ENCODE measurements at regions not wholly inside any gene's neighbourhood (a gene's known extent, or its start where the extent isn't known, plus 50 kb on each side); places are given as distances from the start of the nearest gene placed in this dataset.
"Not testable (repeated sequence)": the region's sequence is repeated elsewhere in the genome, so short reads cannot be mapped to it uniquely, and the experiment has no call there.

DNA sequence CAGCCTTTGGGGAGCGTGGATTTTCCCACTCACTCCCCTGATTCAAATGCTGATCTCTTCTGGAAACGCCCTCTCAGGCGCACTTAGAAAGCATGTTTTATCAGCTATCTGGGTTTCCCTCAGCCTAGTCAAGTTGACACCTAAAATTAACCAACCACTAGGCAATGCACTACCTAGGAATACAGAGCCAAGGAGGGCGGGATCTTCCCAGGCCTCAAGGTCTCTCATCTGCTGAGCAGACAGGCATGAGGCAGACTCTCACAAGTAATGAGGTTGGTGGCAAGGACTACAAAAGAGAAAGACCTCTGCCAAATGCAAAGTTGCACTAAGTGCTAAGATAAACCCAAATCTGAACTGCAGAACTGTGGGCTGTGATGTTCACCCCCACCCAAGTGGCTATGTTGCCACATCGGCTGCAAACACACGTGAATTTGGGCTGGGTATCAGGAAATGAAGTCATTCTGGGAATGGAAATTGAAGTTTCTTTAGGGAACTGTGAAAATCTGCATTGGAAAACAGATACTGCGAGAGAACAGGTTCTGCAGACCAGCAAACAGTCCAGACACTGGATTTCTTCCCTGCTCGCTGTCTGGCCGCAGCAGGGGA, 186.6 kb downstream of the LMLN start:
- H3K27ac ChIP-seq; H3K4me1 ChIP-seq; H3K4me3 ChIP-seq; H3K9me3 ChIP-seq; H3K4me2 ChIP-seq; CTCF ChIA-PET; DNase-seq (ENCODE audit: low read depth in 1 of 2, low spot score in 1 of 2); ATAC-seq; POLR2A ChIA-PET; FAIRE-seq: not testable (repeated sequence)
- whole genome bisulfite sequencing (ENCODE audit: missing lambda C conversion rate): 71% methylated on average over 8 of the region's 9 CpGs

DNA sequence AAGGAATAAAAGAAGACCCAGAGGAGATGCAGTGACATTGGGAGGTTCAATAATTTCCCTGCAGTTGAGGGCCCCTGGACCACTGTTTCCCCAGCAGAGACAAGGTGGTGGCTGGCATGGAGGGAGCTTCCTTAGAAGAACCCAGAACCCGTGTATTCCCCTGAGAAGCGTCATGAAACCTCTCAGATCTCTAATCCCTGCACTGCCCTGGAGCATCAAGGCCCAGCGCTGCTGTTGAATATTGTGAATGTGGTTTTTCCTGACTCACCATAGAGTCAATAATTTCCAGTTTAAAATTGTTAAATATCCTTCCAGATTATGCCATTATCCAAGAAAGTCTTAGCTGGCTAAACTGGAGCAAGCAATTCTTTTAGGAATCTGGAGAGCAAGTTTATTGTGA, 187.2 kb downstream of the LMLN start:
- H3K9me3 ChIP-seq; ATAC-seq; FAIRE-seq; H3K4me2 ChIP-seq; H3K4me1 ChIP-seq; H3K4me3 ChIP-seq; H3K27ac ChIP-seq; CTCF ChIA-PET; POLR2A ChIA-PET; DNase-seq (ENCODE audit: low read depth in 1 of 2, low spot score in 1 of 2): not testable (repeated sequence)
- 78% methylated on average over 1 of the region's 3 CpGs for WGBS (ENCODE audit: missing lambda C conversion rate)

DNA sequence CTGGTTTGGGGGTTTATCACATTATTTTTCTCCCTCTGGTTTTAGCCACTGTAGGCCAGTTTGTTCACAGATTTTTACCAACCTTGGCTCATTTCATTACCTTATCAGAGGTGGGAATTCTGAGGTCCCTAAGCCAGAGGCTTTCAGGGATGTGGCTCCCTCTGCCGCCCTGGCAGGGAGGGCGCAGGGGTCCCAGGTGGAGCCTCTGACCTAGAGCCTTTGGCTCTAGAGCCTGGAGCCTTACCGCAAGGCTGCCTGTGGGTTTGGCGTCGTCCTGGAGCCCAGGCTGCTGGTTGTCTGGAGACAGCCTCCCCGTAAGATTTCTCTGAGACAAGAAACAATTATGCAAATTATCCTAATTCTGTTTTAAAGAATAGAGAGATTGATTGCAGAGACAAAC, 188.0 kb downstream of the LMLN start:
- ATAC-seq: peak in 1 of 2 experiments; percentile 63; a peak in 3 of 6 replicates
- H3K4me3 ChIP-seq; H3K4me2 ChIP-seq; DNase-seq (ENCODE audit: low read depth in 1 of 2, low spot score in 1 of 2); H3K9me3 ChIP-seq; CTCF ChIA-PET; H3K4me1 ChIP-seq; POLR2A ChIA-PET; FAIRE-seq; H3K27ac ChIP-seq: not testable (repeated sequence)
- WGBS (ENCODE audit: missing lambda C conversion rate): 48% methylated on average over 4 of the region's 6 CpGs

- DNase-seq (ENCODE audit: low read depth in 1 of 2, low spot score in 1 of 2); H3K4me2 ChIP-seq; H3K27ac ChIP-seq; POLR2A ChIA-PET; H3K9me3 ChIP-seq; H3K4me3 ChIP-seq; FAIRE-seq; H3K4me1 ChIP-seq; ATAC-seq; CTCF ChIA-PET: not testable (repeated sequence)
- 65% methylated on average over 5 of the region's 5 CpGs for WGBS (ENCODE audit: missing lambda C conversion rate)
These were observed 189.9 kb downstream of the LMLN start for GRCh38 chr3:198149904-198150303.

DNA sequence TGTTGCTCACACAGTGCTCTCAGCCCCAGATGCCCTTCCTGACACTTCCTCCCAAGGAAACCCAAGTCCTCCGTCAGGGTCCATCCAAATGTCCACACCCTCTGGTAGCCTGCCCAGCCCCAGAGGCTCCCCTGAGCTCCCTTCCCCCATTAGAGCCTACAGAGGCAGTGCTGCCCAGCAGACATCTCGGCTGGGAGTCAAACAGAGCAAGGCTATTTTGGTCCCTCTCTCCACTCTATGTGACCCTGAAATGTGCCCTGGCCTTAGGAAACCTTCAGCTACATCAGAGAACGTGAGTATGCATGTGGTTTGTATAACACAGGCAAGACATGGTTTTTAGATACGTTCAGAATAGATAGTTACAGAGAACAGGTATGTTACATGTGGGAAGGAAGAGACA, 191.8 kb downstream of the LMLN start:
- FAIRE-seq, POLR2A ChIA-PET: not testable (repeated sequence)

DNA sequence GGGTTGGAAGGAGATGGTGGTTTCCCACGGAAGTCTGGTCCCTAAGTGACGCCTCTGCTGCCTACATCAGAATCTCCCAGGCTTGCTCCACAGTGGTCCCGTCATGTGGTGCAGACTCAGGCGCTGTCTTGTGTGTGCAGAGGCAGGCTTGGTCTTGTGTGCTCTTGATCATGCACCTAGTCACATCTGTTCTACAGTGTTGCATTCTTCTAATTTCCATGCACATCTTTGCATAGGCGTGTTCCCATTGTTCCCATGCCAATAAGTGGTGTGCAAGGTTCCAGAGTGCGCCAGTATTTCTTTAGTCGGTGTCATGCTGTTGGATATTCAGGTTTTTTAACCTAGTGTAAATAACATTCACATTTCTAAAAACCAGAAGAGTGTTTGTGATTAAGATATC, 195.8 kb downstream of the LMLN start:
- ATAC-seq; CTCF ChIA-PET; H3K27ac ChIP-seq; POLR2A ChIA-PET; H3K9me3 ChIP-seq; H3K4me1 ChIP-seq; FAIRE-seq; DNase-seq (ENCODE audit: low read depth in 1 of 2, low spot score in 1 of 2); H3K4me3 ChIP-seq; H3K4me2 ChIP-seq: not testable (repeated sequence)
- no CpG with 5 or more reads among the region's 7 CpGs for WGBS (ENCODE audit: missing lambda C conversion rate)

More for the DNA sequence above, 191.8 kb downstream of the LMLN start:
- H3K27ac ChIP-seq; H3K4me1 ChIP-seq; DNase-seq (ENCODE audit: low read depth in 1 of 2, low spot score in 1 of 2); CTCF ChIA-PET; H3K4me2 ChIP-seq; ATAC-seq; H3K4me3 ChIP-seq; H3K9me3 ChIP-seq: not testable (repeated sequence)
- WGBS (ENCODE audit: missing lambda C conversion rate): 18% methylated on average over 2 of the region's 4 CpGs

DNA sequence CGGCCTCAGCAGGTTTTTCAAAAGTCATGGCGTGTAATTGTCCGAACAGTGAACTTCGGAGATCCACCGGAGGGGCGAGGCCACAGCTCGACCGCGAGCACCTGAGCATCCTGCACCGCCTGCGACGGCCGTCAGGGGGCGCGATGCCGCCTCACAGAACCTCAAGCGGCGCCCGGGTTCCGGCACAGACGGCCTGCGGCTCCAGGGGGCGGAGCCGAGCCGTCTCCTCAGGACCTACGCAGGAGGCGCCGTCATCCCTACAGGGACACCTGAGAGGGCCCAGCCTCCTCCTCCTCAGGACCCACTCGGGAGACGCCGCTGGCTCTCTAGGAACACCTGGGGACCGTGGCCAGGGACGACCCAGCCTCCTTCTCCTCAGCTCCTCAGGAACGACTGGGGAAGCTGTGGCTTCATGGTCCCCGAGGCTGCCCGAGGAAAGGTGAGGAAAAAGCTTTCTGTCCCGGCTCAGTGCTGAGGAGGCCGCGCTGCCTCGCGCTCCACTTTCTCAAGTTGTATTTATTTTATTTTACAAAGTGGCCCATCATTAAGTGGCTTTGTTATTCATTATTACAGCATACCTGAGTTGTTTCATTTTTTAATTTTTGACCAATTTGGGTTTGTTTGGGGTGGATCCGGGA, 197.3 kb downstream of the LMLN start:
- H3K4me3 ChIP-seq; H3K27ac ChIP-seq; POLR2A ChIA-PET; DNase-seq (ENCODE audit: low read depth in 1 of 2, low spot score in 1 of 2); H3K4me1 ChIP-seq; H3K9me3 ChIP-seq; FAIRE-seq; H3K4me2 ChIP-seq; CTCF ChIA-PET: not testable (repeated sequence)
- ATAC-seq: peak; percentile 90 to 97
- WGBS (ENCODE audit: missing lambda C conversion rate): no CpG with 5 or more reads among the region's 42 CpGs

GRCh38 chr3:198158007-198158406, 198.0 kb downstream of the LMLN start:
- H3K4me2 ChIP-seq; ATAC-seq; H3K9me3 ChIP-seq; CTCF ChIA-PET; POLR2A ChIA-PET; FAIRE-seq; H3K4me1 ChIP-seq; DNase-seq (ENCODE audit: low read depth in 1 of 2, low spot score in 1 of 2); H3K4me3 ChIP-seq; H3K27ac ChIP-seq: not testable (repeated sequence)
- WGBS (ENCODE audit: missing lambda C conversion rate): 78% methylated on average over 10 of the region's 12 CpGs
